ENCODE measurements at regions not wholly inside any gene's neighbourhood (a gene's known extent, or its start where the extent isn't known, plus 50 kb on each side); places are given as distances from the start of the nearest gene placed in this dataset.

- H3K36me3 ChIP-seq (ENCODE audit: insufficient read depth, low read length), result no peaks in the 10 kb centered on the region
- no peaks in the 10 kb centered on the region for H3K4me1 ChIP-seq (ENCODE audit: control insufficient read depth, insufficient read depth, low read length, unreplicated experiment)
- no peak overlapping the region for H2AFZ ChIP-seq (ENCODE audit: low read length, unreplicated experiment)
- H3K79me2 ChIP-seq (ENCODE audit: control insufficient read depth, insufficient read depth, low read length, unreplicated experiment), result no peaks in the 10 kb centered on the region
- no peak overlapping the region for H3K27ac ChIP-seq (ENCODE audit: low read depth, low read length)
- H3K27me3 ChIP-seq (ENCODE audit: insufficient read depth, low read length), result no peaks in the 10 kb centered on the region
- H3K4me3 ChIP-seq (ENCODE audit: low read depth, low read length), result no peak overlapping the region
Measured at GRCh38 chr4:96894621-96895020, 1054.7 kb downstream of the PDHA2 start.

DNA sequence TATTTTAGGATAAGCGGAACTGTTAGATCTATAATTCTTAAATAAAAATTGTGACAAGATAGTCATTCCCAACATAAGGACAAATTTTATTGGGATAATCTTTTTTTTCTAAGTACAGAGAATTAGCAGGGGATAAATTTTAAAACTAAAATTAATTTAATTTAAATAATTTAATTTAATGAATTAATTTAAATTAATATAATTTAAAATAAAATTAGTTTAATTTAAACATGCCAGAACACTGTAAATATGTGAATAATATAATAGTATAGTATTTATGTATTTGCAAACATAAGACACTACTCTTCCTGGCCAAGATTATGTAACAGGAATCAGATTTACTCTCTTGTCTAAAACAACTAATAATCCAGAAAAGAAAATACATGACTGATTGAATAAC is 1055.9 kb downstream of the PDHA2 start:
- Histone ChIP-seq H3K27me3 (ENCODE audit: insufficient read depth, low read length) (no peaks in the 10 kb centered on the region), H3K27ac (ENCODE audit: low read depth, low read length) (no peak overlapping the region), H3K36me3 (ENCODE audit: insufficient read depth, low read length) (no peaks in the 10 kb centered on the region), H2AFZ (ENCODE audit: low read length, unreplicated experiment) (no peak overlapping the region), H3K4me1 (ENCODE audit: control insufficient read depth, insufficient read depth, low read length, unreplicated experiment) (no peaks in the 10 kb centered on the region), H3K79me2 (ENCODE audit: control insufficient read depth, insufficient read depth, low read length, unreplicated experiment) (no peaks in the 10 kb centered on the region), H3K4me3 (ENCODE audit: low read depth, low read length) (no peak overlapping the region)

- Histone ChIP-seq H3K79me2 (ENCODE audit: control insufficient read depth, insufficient read depth, low read length, unreplicated experiment) (no peaks in the 10 kb centered on the region), H3K27ac (ENCODE audit: low read depth, low read length) (no peak overlapping the region), H3K36me3 (ENCODE audit: insufficient read depth, low read length) (no peaks in the 10 kb centered on the region), H3K4me1 (ENCODE audit: control insufficient read depth, insufficient read depth, low read length, unreplicated experiment) (no peaks in the 10 kb centered on the region), H3K4me3 (ENCODE audit: low read depth, low read length) (no peak overlapping the region), H2AFZ (ENCODE audit: low read length, unreplicated experiment) (no peak overlapping the region), H3K27me3 (ENCODE audit: insufficient read depth, low read length) (no peaks in the 10 kb centered on the region)
Measured at GRCh38 chr4:96912716-96913115, 1072.8 kb downstream of the PDHA2 start.

DNA sequence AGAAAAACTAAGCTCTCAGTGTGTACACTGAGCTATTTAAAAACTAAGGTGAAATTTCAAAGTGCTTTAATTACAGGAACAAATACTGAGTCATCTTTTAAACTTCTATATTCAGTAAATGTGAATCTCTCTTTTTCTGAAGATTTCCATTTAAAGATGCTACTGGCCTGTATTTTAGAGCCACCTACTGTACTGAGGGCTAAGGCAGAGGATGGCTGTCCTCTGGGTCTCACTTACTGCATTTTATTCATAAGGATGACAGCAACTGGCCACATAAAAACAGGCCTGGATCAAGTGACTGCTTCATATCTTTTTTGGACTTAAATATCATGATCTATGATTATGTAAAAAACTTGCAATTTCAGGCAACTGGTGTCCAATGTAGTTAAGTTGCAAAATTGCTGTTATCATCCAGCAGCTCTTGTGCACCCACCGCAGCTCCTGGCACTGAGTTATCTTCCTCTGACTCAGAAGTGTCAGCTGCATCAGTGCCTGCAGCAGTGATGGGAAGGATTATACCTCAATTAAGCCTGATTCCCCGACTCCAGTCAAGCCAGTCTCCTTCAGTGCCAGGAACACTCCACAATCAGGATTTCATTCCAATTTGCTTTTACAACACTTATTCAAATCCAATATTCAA is 1073.7 kb downstream of the PDHA2 start:
- no peaks in the 10 kb centered on the region for H3K36me3 ChIP-seq (ENCODE audit: insufficient read depth, low read length)
- no peaks in the 10 kb centered on the region for H3K4me1 ChIP-seq (ENCODE audit: control insufficient read depth, insufficient read depth, low read length, unreplicated experiment)
- no peak overlapping the region for H3K4me3 ChIP-seq (ENCODE audit: low read depth, low read length)
- no peaks in the 10 kb centered on the region for H3K79me2 ChIP-seq (ENCODE audit: control insufficient read depth, insufficient read depth, low read length, unreplicated experiment)
- no peak overlapping the region for H2AFZ ChIP-seq (ENCODE audit: low read length, unreplicated experiment)
- H3K27ac ChIP-seq (ENCODE audit: low read depth, low read length), result no peak overlapping the region
- no peaks in the 10 kb centered on the region for H3K27me3 ChIP-seq (ENCODE audit: insufficient read depth, low read length)

DNA sequence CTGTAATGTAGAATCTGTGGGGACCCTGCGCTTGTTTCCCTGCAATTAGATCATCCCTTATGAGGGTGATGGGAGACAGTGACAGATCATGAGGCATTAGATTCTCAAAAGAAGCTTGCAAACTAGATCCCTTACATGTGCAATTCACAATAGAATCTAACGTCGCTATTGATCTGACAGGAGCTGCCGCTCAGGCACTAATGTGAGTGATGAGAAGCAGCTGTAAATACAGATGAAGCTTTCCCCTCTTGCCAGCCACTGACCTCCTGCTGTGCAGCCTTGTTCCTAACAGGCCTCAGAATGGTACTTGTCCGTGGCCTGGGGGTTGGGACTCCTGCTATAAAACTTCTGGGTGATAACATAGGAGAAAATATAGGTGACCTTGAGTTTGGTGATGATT is 1076.8 kb downstream of the PDHA2 start:
- H3K27me3 ChIP-seq (ENCODE audit: insufficient read depth, low read length), result no peaks in the 10 kb centered on the region
- H3K4me3 ChIP-seq (ENCODE audit: low read depth, low read length), result no peak overlapping the region
- no peak overlapping the region for H2AFZ ChIP-seq (ENCODE audit: low read length, unreplicated experiment)
- no peaks in the 10 kb centered on the region for H3K36me3 ChIP-seq (ENCODE audit: insufficient read depth, low read length)
- no peaks in the 10 kb centered on the region for H3K79me2 ChIP-seq (ENCODE audit: control insufficient read depth, insufficient read depth, low read length, unreplicated experiment)
- no peak overlapping the region for H3K27ac ChIP-seq (ENCODE audit: low read depth, low read length)
- H3K4me1 ChIP-seq (ENCODE audit: control insufficient read depth, insufficient read depth, low read length, unreplicated experiment), result no peaks in the 10 kb centered on the region

GRCh38 chr4:96936886-96937285 is 1097.0 kb downstream of the PDHA2 start:
- H3K36me3 ChIP-seq (ENCODE audit: insufficient read depth, low read length), result no peaks in the 10 kb centered on the region
- no peaks in the 10 kb centered on the region for H3K27me3 ChIP-seq (ENCODE audit: insufficient read depth, low read length)
- no peak overlapping the region for H3K27ac ChIP-seq (ENCODE audit: low read depth, low read length)
- H3K79me2 ChIP-seq (ENCODE audit: control insufficient read depth, insufficient read depth, low read length, unreplicated experiment), result no peaks in the 10 kb centered on the region
- no peak overlapping the region for H3K4me3 ChIP-seq (ENCODE audit: low read depth, low read length)
- H3K4me1 ChIP-seq (ENCODE audit: control insufficient read depth, insufficient read depth, low read length, unreplicated experiment), result no peaks in the 10 kb centered on the region
- no peak overlapping the region for H2AFZ ChIP-seq (ENCODE audit: low read length, unreplicated experiment)

- Histone ChIP-seq H3K27ac (ENCODE audit: low read depth, low read length) (no peak overlapping the region), H3K36me3 (ENCODE audit: insufficient read depth, low read length) (no peaks in the 10 kb centered on the region), H2AFZ (ENCODE audit: low read length, unreplicated experiment) (no peak overlapping the region), H3K4me3 (ENCODE audit: low read depth, low read length) (no peak overlapping the region), H3K79me2 (ENCODE audit: control insufficient read depth, insufficient read depth, low read length, unreplicated experiment) (no peaks in the 10 kb centered on the region), H3K4me1 (ENCODE audit: control insufficient read depth, insufficient read depth, low read length, unreplicated experiment) (no peaks in the 10 kb centered on the region), H3K27me3 (ENCODE audit: insufficient read depth, low read length) (no peaks in the 10 kb centered on the region)
Measured at GRCh38 chr4:96946552-96946951, 1106.7 kb downstream of the PDHA2 start.

DNA sequence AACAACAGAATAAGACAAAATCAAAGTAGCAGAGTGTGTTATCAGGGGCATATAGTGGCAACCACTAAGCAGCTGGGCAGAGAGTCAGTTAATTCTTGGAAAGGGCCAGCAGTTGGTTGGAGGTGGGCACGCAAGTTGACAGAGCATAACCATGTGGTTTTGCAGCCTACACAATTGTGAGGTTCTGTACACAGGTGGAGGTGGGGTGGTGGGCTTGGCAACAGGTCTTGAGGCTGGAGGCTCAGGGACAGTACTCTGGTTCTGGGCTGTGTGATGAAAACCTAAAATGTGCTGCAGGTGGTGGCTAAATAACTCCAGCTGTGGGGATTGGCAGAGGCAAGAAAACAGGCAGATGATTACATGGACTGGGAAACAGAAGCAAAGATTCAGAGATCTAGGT is 1112.7 kb downstream of the PDHA2 start:
- Histone ChIP-seq H3K4me1 (ENCODE audit: control insufficient read depth, insufficient read depth, low read length, unreplicated experiment) (no peaks in the 10 kb centered on the region), H3K79me2 (ENCODE audit: control insufficient read depth, insufficient read depth, low read length, unreplicated experiment) (no peaks in the 10 kb centered on the region), H3K36me3 (ENCODE audit: insufficient read depth, low read length) (no peaks in the 10 kb centered on the region), H3K27me3 (ENCODE audit: insufficient read depth, low read length) (no peaks in the 10 kb centered on the region), H3K27ac (ENCODE audit: low read depth, low read length) (no peak overlapping the region), H3K4me3 (ENCODE audit: low read depth, low read length) (no peak overlapping the region), H2AFZ (ENCODE audit: low read length, unreplicated experiment) (no peak overlapping the region)

GRCh38 chr4:96955226-96955625 is 1115.3 kb downstream of the PDHA2 start:
- Histone ChIP-seq H3K27me3 (ENCODE audit: insufficient read depth, low read length) (no peaks in the 10 kb centered on the region), H3K27ac (ENCODE audit: low read depth, low read length) (no peak overlapping the region), H3K79me2 (ENCODE audit: control insufficient read depth, insufficient read depth, low read length, unreplicated experiment) (no peaks in the 10 kb centered on the region), H3K4me3 (ENCODE audit: low read depth, low read length) (no peak overlapping the region), H2AFZ (ENCODE audit: low read length, unreplicated experiment) (no peak overlapping the region), H3K4me1 (ENCODE audit: control insufficient read depth, insufficient read depth, low read length, unreplicated experiment) (no peaks in the 10 kb centered on the region), H3K36me3 (ENCODE audit: insufficient read depth, low read length) (no peaks in the 10 kb centered on the region)

DNA sequence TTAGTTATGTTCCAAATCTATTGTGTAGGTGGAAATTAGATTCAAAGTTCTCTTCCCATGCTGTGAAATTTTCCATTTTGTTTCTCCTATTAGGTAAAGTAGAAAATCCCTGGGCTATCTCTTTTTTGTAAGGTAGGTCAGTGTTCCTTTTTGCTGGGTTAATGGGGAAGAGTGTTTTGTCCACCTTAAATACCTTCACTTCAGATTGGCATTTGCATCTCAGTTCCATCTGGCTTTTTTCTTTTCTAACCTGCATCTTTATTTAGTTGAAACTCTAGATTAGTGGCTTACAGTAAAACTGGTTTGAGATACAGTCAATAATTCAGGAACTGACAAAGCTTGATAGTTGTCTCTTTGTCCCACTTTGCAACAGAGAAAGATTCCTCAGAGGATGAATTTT is 1115.8 kb downstream of the PDHA2 start:
- Histone ChIP-seq H3K36me3 (ENCODE audit: insufficient read depth, low read length) (no peaks in the 10 kb centered on the region), H3K4me1 (ENCODE audit: control insufficient read depth, insufficient read depth, low read length, unreplicated experiment) (no peaks in the 10 kb centered on the region), H3K27me3 (ENCODE audit: insufficient read depth, low read length) (no peaks in the 10 kb centered on the region), H3K27ac (ENCODE audit: low read depth, low read length) (no peak overlapping the region), H3K4me3 (ENCODE audit: low read depth, low read length) (no peak overlapping the region), H3K79me2 (ENCODE audit: control insufficient read depth, insufficient read depth, low read length, unreplicated experiment) (no peaks in the 10 kb centered on the region), H2AFZ (ENCODE audit: low read length, unreplicated experiment) (no peak overlapping the region)

GRCh38 chr4:96969455-96969854 is 1129.6 kb downstream of the PDHA2 start:
- Histone ChIP-seq H3K4me3 (ENCODE audit: low read depth, low read length) (no peak overlapping the region), H2AFZ (ENCODE audit: low read length, unreplicated experiment) (no peak overlapping the region), H3K4me1 (ENCODE audit: control insufficient read depth, insufficient read depth, low read length, unreplicated experiment) (no peaks in the 10 kb centered on the region), H3K36me3 (ENCODE audit: insufficient read depth, low read length) (no peaks in the 10 kb centered on the region), H3K27ac (ENCODE audit: low read depth, low read length) (no peak overlapping the region), H3K79me2 (ENCODE audit: control insufficient read depth, insufficient read depth, low read length, unreplicated experiment) (no peaks in the 10 kb centered on the region), H3K27me3 (ENCODE audit: insufficient read depth, low read length) (no peaks in the 10 kb centered on the region)
